Smooth muscle cell (in vitro differentiated cells): ENCODE measurements at regions not wholly inside any gene's neighbourhood (a gene's known extent, or its start where the extent isn't known, plus 50 kb on each side); places are given as distances from the start of the nearest gene placed in this dataset.
"Not testable (repeated sequence)": the region's sequence is repeated elsewhere in the genome, so short reads cannot be mapped to it uniquely, and the experiment has no call there.

Experiments
- DNase-seq: peaks from one replicate; lab custom pipeline; 2025; ENCODE audit not compliant: unreplicated experiment; lab: John Stamatoyannopoulos, UW
- H2AFZ ChIP-seq: fragments of 200-600 bp; sonication (generic); 2 replicates; pipeline ENCODE4 v1.6.0; 2016; ENCODE audit warnings: antibody characterized with exemption, low read depth, mild to moderate bottlenecking
- H3F3A ChIP-seq: fragments of 200-600 bp; sonication (generic); 2 replicates; pipeline ENCODE4 v1.6.0; 2017; ENCODE audit warnings: antibody characterized with exemption, low read depth
- H3K27ac ChIP-seq: fragments of 200-600 bp; sonication (generic); 2 replicates; pipeline ENCODE4 v1.5.1; 2016; ENCODE audit warnings: low read depth, mild to moderate bottlenecking
- H3K27me3 ChIP-seq: fragments of 200-600 bp; sonication (generic); 2 replicates; pipeline ENCODE4 v1.6.1; 2016; ENCODE audit warnings: low read depth, mild to moderate bottlenecking
- H3K36me3 ChIP-seq: fragments of 200-600 bp; sonication (generic); 2 replicates; pipeline ENCODE4 v1.5.1; 2016; ENCODE audit warnings: low read depth
- H3K4me1 ChIP-seq: fragments of 200-600 bp; sonication (generic); 2 replicates; pipeline ENCODE4 v1.5.1; 2016; ENCODE audit warnings: low read depth
- H3K4me2 ChIP-seq: fragments of 200-600 bp; sonication (generic); 2 replicates; pipeline ENCODE4 v1.6.0; 2016; ENCODE audit warnings: mild to moderate bottlenecking
- H3K4me3 ChIP-seq: fragments of 200-600 bp; sonication (generic); 2 replicates; pipeline ENCODE4 v1.5.1; 2016; ENCODE audit warnings: mild to moderate bottlenecking
- H3K79me2 ChIP-seq: fragments of 200-600 bp; sonication (generic); 2 replicates; pipeline ENCODE4 v1.6.0; 2016; ENCODE audit warnings: low read depth, mild to moderate bottlenecking
- H3K9ac ChIP-seq: fragments of 200-600 bp; sonication (generic); 2 replicates; pipeline ENCODE4 v1.6.0; 2016; ENCODE audit warnings: low read depth
- H3K9me3 ChIP-seq: fragments of 200-600 bp; sonication (generic); replicated peaks from 2 replicates; pipeline ENCODE4 v1.5.1; 2016; ENCODE audit warnings: low read depth
- H4K20me1 ChIP-seq: fragments of 200-600 bp; sonication (generic); 2 replicates; pipeline ENCODE4 v1.6.0; 2016; ENCODE audit warnings: low read depth
- WGBS: methylation state at CpG from one replicate; pipeline ENCODE4 v1.1.7; 2016; ENCODE audit warnings: low lambda C conversion rate; 5-methylcytosine and 5-hydroxymethylcytosine counted together
- TF ChIP-seq, protein P1 (sequence below): fragments of 200-600 bp; sonication (generic); IDR thresholded peaks from 2 replicates; pipeline ENCODE4 v1.5.1; 2017; ENCODE audit warnings: borderline replicate concordance, mild to moderate bottlenecking, antibody characterized with exemption; ENCODE audit not compliant: insufficient read depth, poor library complexity, severe bottlenecking

DNA sequence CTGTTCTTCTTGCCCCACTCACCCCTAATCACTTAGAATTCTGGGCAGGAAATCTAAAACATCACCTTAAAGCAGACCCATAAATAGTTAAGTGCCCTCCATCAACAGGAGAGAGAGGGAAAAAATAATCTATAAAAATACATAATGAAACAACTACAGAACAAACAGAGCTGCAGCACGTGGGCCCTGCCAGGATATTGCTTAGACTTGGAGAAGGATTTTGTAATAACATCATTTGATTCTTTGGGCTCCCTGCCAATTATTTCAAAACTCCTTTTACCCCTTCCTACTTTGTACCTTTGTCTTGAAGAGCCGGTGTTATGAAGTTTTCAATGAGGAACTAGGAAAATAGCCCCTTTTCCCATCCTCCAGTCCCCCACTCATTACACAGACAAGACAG lies 130.6 kb upstream of the TOX3 start:
- Histone ChIP-seq H3K4me3 (no peak overlapping the region), H3K9ac (no peak overlapping the region), H3K4me1 (no peaks in the 10 kb centered on the region), H4K20me1 (no peaks in the 10 kb centered on the region), H2AFZ (no peak overlapping the region), H3F3A (no peaks in the 10 kb centered on the region), H3K27me3 (no peaks in the 10 kb centered on the region), H3K9me3 (no peaks in the 10 kb centered on the region), H3K27ac (no peak overlapping the region), H3K4me2 (no peak overlapping the region), H3K36me3 (no peaks in the 10 kb centered on the region), H3K79me2 (no peaks in the 10 kb centered on the region)
- no peak for DNase-seq
- WGBS: 73% methylated on average over 2 of the region's 2 CpGs
- TF ChIP-seq, protein P1, sequence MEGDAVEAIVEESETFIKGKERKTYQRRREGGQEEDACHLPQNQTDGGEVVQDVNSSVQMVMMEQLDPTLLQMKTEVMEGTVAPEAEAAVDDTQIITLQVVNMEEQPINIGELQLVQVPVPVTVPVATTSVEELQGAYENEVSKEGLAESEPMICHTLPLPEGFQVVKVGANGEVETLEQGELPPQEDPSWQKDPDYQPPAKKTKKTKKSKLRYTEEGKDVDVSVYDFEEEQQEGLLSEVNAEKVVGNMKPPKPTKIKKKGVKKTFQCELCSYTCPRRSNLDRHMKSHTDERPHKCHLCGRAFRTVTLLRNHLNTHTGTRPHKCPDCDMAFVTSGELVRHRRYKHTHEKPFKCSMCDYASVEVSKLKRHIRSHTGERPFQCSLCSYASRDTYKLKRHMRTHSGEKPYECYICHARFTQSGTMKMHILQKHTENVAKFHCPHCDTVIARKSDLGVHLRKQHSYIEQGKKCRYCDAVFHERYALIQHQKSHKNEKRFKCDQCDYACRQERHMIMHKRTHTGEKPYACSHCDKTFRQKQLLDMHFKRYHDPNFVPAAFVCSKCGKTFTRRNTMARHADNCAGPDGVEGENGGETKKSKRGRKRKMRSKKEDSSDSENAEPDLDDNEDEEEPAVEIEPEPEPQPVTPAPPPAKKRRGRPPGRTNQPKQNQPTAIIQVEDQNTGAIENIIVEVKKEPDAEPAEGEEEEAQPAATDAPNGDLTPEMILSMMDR: no peak

GRCh38 chr16:52676959-52677358 lies 130.0 kb upstream of the TOX3 start:
- H3K9ac ChIP-seq: no peak overlapping the region

DNA sequence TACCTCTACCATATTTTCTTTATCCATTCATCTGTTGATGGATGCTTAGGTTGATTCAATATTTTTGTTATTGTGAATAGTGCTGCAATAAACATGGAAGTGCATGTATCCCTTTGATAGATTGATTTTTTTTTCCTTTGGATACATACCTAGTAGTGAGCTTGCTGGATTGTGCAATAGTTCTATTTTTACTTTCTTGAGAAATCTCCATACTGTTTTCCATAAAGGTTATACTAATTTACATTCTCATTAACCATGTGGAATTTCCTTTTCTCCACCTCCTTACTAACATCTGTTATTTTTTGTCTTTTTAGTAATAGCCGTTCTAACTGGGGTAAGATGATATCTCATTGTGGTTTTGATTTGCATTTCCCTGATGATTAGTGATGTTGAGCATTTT lies 124.6 kb upstream of the TOX3 start:
- Histone ChIP-seq H2AFZ (no peak overlapping the region), H3K4me1 (no peaks in the 10 kb centered on the region), H3F3A (no peaks in the 10 kb centered on the region), H3K27me3 (no peaks in the 10 kb centered on the region), H3K79me2 (no peaks in the 10 kb centered on the region), H3K4me2 (no peak overlapping the region), H3K4me3 (no peak overlapping the region), H4K20me1 (no peaks in the 10 kb centered on the region), H3K36me3 (no peaks in the 10 kb centered on the region), H3K9me3 (no peaks in the 10 kb centered on the region), H3K27ac (no peak overlapping the region), H3K9ac (no peak overlapping the region)
- 91% methylated on average over 1 of the region's 1 CpG for WGBS
- DNase-seq: no peak
- TF ChIP-seq, protein P1: no peak

More at GRCh38 chr16:52676959-52677358, 130.0 kb upstream of the TOX3 start:
- Histone ChIP-seq H4K20me1 (no peaks in the 10 kb centered on the region), H3K36me3 (no peaks in the 10 kb centered on the region), H3K4me2 (no peak overlapping the region), H2AFZ (no peak overlapping the region), H3K27me3 (no peaks in the 10 kb centered on the region), H3K79me2 (no peaks in the 10 kb centered on the region), H3K9me3 (no peaks in the 10 kb centered on the region), H3K4me1 (no peaks in the 10 kb centered on the region), H3K27ac (no peak overlapping the region), H3K4me3 (no peak overlapping the region), H3F3A (no peaks in the 10 kb centered on the region)
- DNase-seq: no peak
- TF ChIP-seq, protein P1: no peak

- WGBS: 96% methylated on average over 3 of the region's 3 CpGs
- no peaks in the 10 kb centered on the region for H3K36me3 ChIP-seq
- H3K27me3 ChIP-seq: no peaks in the 10 kb centered on the region
- H3K27ac ChIP-seq: no peak overlapping the region
- peaks cover 4% of the 10 kb centered on the region for H3K9me3 ChIP-seq
- H3K4me1 ChIP-seq: no peaks in the 10 kb centered on the region
- H3F3A ChIP-seq: no peaks in the 10 kb centered on the region
- H3K4me2 ChIP-seq: no peak overlapping the region
- H4K20me1 ChIP-seq: no peaks in the 10 kb centered on the region
- no peak overlapping the region for H3K9ac ChIP-seq
- no peak overlapping the region for H3K4me3 ChIP-seq
- TF ChIP-seq, protein P1: no peak
- H3K79me2 ChIP-seq: no peaks in the 10 kb centered on the region
- DNase-seq: no peak
- no peak overlapping the region for H2AFZ ChIP-seq
These were observed 111.0 kb upstream of the TOX3 start for GRCh38 chr16:52657924-52658323.

GRCh38 chr16:52655916-52656315 lies 109.0 kb upstream of the TOX3 start:
- H3K4me2 ChIP-seq, H3K27ac ChIP-seq, H2AFZ ChIP-seq, H4K20me1 ChIP-seq, H3K36me3 ChIP-seq, H3K4me1 ChIP-seq, DNase-seq, H3K4me3 ChIP-seq, H3F3A ChIP-seq, H3K79me2 ChIP-seq, H3K27me3 ChIP-seq, H3K9me3 ChIP-seq, H3K9ac ChIP-seq: not testable (repeated sequence)
- 82% methylated on average over 7 of the region's 7 CpGs for WGBS

DNA sequence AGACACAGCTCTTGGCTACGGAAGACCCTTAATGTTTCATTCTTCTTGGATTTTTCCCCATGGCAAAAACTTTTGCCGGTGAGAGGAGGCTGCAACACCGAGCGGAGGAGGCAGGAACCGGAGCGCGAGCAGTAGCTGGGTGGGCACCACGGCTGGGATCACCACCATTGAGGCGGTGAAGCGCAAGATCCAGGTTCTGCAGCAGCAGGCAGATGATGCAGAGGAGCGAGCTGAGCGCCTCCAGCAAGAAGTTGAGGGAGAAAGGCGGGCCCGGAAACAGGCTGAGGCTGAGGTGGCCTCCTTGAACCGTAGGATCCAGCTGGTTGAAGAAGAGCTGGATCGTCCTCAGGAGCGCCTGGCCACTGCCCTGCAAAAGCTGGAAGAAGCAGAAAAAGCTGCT lies 108.2 kb upstream of the TOX3 start:
- not testable (repeated sequence) for H3K79me2 ChIP-seq, H3K4me1 ChIP-seq, H2AFZ ChIP-seq, H4K20me1 ChIP-seq, DNase-seq, H3K9me3 ChIP-seq, H3K36me3 ChIP-seq, H3K27me3 ChIP-seq, H3K4me2 ChIP-seq, H3K9ac ChIP-seq, H3K4me3 ChIP-seq, H3K27ac ChIP-seq, H3F3A ChIP-seq
- WGBS: 97% methylated on average over 17 of the region's 17 CpGs
